ENCODE measurements at regions not wholly inside any gene's neighbourhood (a gene's known extent, or its start where the extent isn't known, plus 50 kb on each side); places are given as distances from the start of the nearest gene placed in this dataset.

DNA sequence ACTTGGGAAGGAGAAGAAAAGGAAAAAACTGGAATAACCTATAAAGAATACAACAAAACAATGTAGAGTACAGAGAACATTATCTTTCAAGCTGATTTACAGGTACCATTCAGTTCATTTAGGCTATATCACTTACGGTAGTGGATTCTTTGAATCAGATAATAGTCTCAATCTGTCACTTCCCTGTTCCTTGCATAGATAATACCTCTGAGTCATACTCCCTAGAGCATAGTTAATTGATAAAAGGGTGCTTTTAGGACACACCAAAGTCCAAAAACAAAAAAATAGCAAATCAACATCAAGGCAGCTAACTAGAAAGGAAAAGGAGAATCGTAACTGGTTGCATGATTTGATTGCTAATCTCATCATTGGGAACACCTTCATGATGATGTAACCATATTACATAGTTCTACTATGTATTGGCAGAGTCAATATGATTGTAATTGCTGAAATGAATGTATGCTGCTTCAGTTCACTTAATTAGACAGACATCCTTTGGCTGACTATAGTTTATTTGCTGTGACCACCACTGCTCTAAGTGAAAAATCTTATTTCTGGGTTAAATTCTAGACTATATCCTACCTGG, 844.4 kb downstream of the GATA3 start:
- TF ChIP-seq POLR2AphosphoS5 (IDR thresholded peaks at IDR 0.05; ENCODE audit: insufficient read depth, low read depth, low read length) = no peak
- TF ChIP-seq FOS (IDR thresholded peaks at IDR 0.05; ENCODE audit: borderline replicate concordance, insufficient read depth, low read length) = no peak
- no peak for TF ChIP-seq EZH2 (IDR thresholded peaks at IDR 0.05; ENCODE audit: borderline replicate concordance, low read depth, low read length, severe bottlenecking)
- TF ChIP-seq, protein P1, sequence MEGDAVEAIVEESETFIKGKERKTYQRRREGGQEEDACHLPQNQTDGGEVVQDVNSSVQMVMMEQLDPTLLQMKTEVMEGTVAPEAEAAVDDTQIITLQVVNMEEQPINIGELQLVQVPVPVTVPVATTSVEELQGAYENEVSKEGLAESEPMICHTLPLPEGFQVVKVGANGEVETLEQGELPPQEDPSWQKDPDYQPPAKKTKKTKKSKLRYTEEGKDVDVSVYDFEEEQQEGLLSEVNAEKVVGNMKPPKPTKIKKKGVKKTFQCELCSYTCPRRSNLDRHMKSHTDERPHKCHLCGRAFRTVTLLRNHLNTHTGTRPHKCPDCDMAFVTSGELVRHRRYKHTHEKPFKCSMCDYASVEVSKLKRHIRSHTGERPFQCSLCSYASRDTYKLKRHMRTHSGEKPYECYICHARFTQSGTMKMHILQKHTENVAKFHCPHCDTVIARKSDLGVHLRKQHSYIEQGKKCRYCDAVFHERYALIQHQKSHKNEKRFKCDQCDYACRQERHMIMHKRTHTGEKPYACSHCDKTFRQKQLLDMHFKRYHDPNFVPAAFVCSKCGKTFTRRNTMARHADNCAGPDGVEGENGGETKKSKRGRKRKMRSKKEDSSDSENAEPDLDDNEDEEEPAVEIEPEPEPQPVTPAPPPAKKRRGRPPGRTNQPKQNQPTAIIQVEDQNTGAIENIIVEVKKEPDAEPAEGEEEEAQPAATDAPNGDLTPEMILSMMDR (IDR thresholded peaks at IDR 0.05; ENCODE audit: extremely low read depth in 1 of 2, insufficient read depth in 1 of 2, low read depth in 1 of 2, low read length in 2 of 2) = no peak
- TF ChIP-seq JUN (IDR thresholded peaks at IDR 0.05; ENCODE audit: borderline replicate concordance, insufficient read depth, insufficient read length, low read depth) = no peak
- no peak for TF ChIP-seq POLR2A (IDR thresholded peaks at IDR 0.05; ENCODE audit: low read depth, low read length)
- TF ChIP-seq GATA2 (IDR thresholded peaks at IDR 0.05; ENCODE audit: insufficient read depth, insufficient read length, low read depth, low read length) = no peak
- no peak for TF ChIP-seq MYC (IDR thresholded peaks at IDR 0.05; ENCODE audit: low read depth, low read length)
- TF ChIP-seq, protein P2, sequence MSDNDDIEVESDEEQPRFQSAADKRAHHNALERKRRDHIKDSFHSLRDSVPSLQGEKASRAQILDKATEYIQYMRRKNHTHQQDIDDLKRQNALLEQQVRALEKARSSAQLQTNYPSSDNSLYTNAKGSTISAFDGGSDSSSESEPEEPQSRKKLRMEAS (IDR thresholded peaks at IDR 0.05; ENCODE audit: insufficient read depth, insufficient read length) = no peak
- Histone ChIP-seq H3K4me1 (ENCODE audit: control insufficient read depth, extremely low read depth, insufficient read depth, low read length) (no peaks in the 10 kb centered on the region), H3K36me3 (ENCODE audit: control insufficient read depth in 2 of 2, extremely low read depth in 1 of 2, insufficient read depth in 2 of 2, low read length in 2 of 2) (no peaks in the 10 kb centered on the region), H3K9me1 (replicated peaks; ENCODE audit: control insufficient read depth, extremely low read depth, insufficient read depth, low read length) (no peaks in the 10 kb centered on the region), H3K9ac (replicated peaks; ENCODE audit: extremely low read depth, insufficient read depth, low read length) (no peak overlapping the region), H3K27ac (ENCODE audit: insufficient read depth, low read depth, low read length) (no peak overlapping the region), H3K9me3 (replicated peaks; ENCODE audit: control insufficient read depth, insufficient read depth, low read length) (no peaks in the 10 kb centered on the region), H4K20me1 (replicated peaks; ENCODE audit: control insufficient read depth, extremely low read depth, insufficient read depth, low read length) (no peaks in the 10 kb centered on the region), H3K27me3 (ENCODE audit: control insufficient read depth in 2 of 2, insufficient read depth in 2 of 2, low read length in 2 of 2) (no peaks in the 10 kb centered on the region), H2AFZ (ENCODE audit: low read depth, low read length) (no peak overlapping the region), H3K4me2 (ENCODE audit: insufficient read depth, low read length) (no peak overlapping the region), H3K4me3 (replicated peaks in 1 of 3; ENCODE audit: insufficient read depth in 1 of 3, low read depth in 1 of 3, low read length in 3 of 3) (no peak overlapping the region), H3K79me2 (ENCODE audit: control insufficient read depth, insufficient read depth, low read length) (no peaks in the 10 kb centered on the region)
- FAIRE-seq (no peak), DNase-seq (ENCODE audit: low read depth, low spot score) (no peak)
- BruUV-seq (replicated peaks) = no TSS peak
- dilution Hi-C loops (cut with MboI; ENCODE audit: extremely low pct_ligation_motif_present, low sequenced_read_pairs) = no loop called here
- CTCF ChIA-PET = no interaction called here
- intact Hi-C loops (cut with micrococcal nuclease) = no loop called here
- POLR2A ChIA-PET = no interaction called here

All from endothelial cell of umbilical vein (primary cell).